H1 (cell line): ENCODE measurements at regions not wholly inside any gene's neighbourhood (a gene's known extent, or its start where the extent isn't known, plus 50 kb on each side); places are given as distances from the start of the nearest gene placed in this dataset.

ENCODE experiments used
- CHD1 ChIP-seq: IDR thresholded peaks from 2 replicates; pipeline ENCODE4 v1.6.1; 2012; ENCODE audit warnings: low read depth, low read length, improper control_type of control experiment
- CHD2 ChIP-seq: IDR thresholded peaks from 2 replicates; pipeline ENCODE4 v1.6.1; 2012; ENCODE audit warnings: low read length, improper control_type of control experiment
- TEAD4 ChIP-seq: IDR thresholded peaks from 2 replicates; pipeline ENCODE4 v1.6.1; 2012; ENCODE audit warnings: low read depth, low read length, inconsistent platforms, mixed read lengths
- TF ChIP-seq, protein P1 (sequence below): IDR thresholded peaks from 2 replicates; pipeline ENCODE4 v1.6.1; 2012; ENCODE audit warnings: low read length, inconsistent platforms

DNA sequence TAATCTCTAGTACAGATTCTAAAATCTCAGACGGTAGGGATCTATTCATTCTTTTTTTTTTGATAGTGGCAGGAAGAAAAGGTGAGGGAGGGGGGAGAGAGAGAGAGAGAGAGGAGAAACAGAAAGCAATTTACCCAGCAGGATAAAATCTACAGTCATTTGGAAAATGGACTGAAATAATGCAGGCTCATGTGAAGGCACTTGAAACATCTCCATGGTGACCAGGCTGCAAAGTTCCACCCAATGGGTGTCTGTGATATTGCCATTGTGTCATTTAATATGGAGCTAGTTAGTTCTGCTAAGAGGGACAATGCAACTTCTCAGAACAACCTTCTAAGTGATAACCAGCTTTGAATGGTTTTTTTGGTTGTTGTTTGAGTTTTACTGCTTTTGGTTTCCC lies 165.2 kb upstream of the RAG2 start (continued):
- TF ChIP-seq, protein P1, sequence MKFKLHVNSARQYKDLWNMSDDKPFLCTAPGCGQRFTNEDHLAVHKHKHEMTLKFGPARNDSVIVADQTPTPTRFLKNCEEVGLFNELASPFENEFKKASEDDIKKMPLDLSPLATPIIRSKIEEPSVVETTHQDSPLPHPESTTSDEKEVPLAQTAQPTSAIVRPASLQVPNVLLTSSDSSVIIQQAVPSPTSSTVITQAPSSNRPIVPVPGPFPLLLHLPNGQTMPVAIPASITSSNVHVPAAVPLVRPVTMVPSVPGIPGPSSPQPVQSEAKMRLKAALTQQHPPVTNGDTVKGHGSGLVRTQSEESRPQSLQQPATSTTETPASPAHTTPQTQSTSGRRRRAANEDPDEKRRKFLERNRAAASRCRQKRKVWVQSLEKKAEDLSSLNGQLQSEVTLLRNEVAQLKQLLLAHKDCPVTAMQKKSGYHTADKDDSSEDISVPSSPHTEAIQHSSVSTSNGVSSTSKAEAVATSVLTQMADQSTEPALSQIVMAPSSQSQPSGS, result no peak
- TF ChIP-seq CHD2 (no peak), CHD1 (no peak), TEAD4 (no peak)
